ENCODE measurements at regions not wholly inside any gene's neighbourhood (a gene's known extent, or its start where the extent isn't known, plus 50 kb on each side); places are given as distances from the start of the nearest gene placed in this dataset.
"Not testable (repeated sequence)": the region's sequence is repeated elsewhere in the genome, so short reads cannot be mapped to it uniquely, and the experiment has no call there.

GRCh38 chr13:52565324-52565723 lies 76.9 kb upstream of the HNRNPA1L2 start:
- H3K4me2 ChIP-seq; H3K27ac ChIP-seq; DNase-seq (ENCODE audit: low read depth in 1 of 2, low spot score in 1 of 2); POLR2A ChIA-PET; ATAC-seq; H3K4me1 ChIP-seq; H3K9me3 ChIP-seq; CTCF ChIA-PET; H3K4me3 ChIP-seq; FAIRE-seq: not testable (repeated sequence)
- WGBS (ENCODE audit: missing lambda C conversion rate), result 30% methylated on average over 4 of the region's 4 CpGs

DNA sequence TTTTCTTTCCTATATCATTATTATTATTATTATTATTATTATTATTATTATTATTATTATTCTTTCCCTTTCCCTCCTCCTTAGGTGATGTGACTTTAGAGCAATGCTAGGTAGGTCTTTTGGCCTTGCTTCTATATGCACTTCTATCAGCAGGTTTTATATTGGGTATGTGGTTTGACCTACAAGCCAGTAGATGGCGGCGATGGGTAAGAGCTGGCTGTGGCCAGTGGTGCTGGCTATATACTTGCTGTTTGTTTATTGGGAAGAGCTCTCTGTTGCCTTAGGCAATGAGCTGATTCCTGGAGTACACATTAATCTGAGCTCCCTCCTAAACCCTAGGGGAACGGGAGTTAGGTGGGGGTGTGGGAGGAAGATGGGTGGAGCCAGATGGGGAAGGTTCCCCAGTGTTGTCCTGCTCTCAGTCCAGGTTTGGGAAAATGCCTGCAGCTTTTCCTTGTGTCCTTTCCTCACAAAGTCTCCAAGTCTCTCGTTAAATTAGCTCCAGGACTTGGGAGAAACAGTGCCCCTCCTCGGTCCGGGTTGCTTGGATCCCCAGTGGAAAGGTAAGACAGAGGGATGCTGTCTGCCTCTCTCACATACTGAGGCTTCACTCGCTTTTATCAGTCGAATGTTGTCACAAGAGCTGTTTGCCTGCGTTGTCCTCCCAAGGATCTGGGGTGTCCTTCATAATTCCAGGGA lies 72.2 kb upstream of the HNRNPA1L2 start:
- ATAC-seq, result peak; percentile 94
- H3K9me3 ChIP-seq, FAIRE-seq, H3K4me3 ChIP-seq, H3K27ac ChIP-seq, H3K4me1 ChIP-seq, H3K4me2 ChIP-seq: not testable (repeated sequence)
- peak in 1 of 2 experiments; percentile 10 for DNase-seq (ENCODE audit: low read depth in 1 of 2, low spot score in 1 of 2)
- WGBS (ENCODE audit: missing lambda C conversion rate), result 0% methylated on average over 3 of the region's 9 CpGs
- POLR2A ChIA-PET, result interaction anchor here (0.7 kb wide), 1 partner anchor 47 kb away, joined by 4 read pairs; no protein-coding TSS in a partner anchor
- CTCF ChIA-PET, result interaction anchor here (0.7 kb wide), 1 partner anchor 398 kb away, joined by 3 read pairs; no protein-coding TSS in a partner anchor

DNA sequence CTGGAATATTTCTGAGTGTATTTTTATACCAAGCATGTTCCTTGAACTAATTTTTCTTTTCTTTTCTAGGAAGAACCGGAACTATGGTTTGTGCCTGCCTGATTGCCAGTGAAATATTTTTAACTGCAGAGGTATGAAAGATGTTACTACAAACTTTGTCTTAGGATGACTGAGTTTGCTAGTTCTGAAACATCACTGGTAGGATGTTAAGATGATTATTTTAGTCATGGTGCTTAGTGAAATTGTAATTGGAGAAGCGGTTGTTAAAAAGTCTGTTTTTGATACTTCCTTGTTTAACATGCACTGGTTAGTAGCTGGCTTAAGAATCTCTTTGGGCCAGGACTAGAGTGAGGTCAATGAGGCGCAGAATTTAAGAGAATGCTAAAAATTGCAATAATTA lies 71.1 kb upstream of the HNRNPA1L2 start:
- WGBS (ENCODE audit: missing lambda C conversion rate), result 81% methylated on average over 3 of the region's 3 CpGs
- H3K27ac ChIP-seq; POLR2A ChIA-PET; FAIRE-seq; H3K9me3 ChIP-seq; H3K4me2 ChIP-seq; H3K4me3 ChIP-seq; ATAC-seq; DNase-seq (ENCODE audit: low read depth in 1 of 2, low spot score in 1 of 2); CTCF ChIA-PET; H3K4me1 ChIP-seq: not testable (repeated sequence)

DNA sequence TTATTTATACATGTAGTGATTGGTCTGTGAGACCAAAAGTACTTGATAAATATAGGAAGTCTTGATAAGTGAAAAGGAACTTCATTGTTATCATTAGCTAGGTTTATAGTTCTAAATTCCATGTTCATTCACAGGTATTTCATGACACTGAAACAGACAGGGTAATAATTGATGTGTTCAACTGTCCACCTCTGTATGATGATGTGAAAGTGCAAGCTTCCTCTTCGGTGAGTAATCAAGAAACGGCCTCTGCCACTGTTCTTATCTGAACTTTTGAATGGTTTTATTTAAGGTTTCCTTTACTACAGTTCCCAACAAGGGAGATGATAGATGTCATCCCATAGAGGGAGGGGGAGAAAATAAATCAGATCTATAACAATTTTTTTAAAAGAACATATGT lies 59.3 kb upstream of the HNRNPA1L2 start:
- WGBS (ENCODE audit: missing lambda C conversion rate), result 18% methylated on average over 2 of the region's 2 CpGs
- H3K27ac ChIP-seq; H3K4me3 ChIP-seq; POLR2A ChIA-PET; H3K4me2 ChIP-seq; CTCF ChIA-PET; H3K4me1 ChIP-seq; H3K9me3 ChIP-seq; ATAC-seq; FAIRE-seq; DNase-seq (ENCODE audit: low read depth in 1 of 2, low spot score in 1 of 2): not testable (repeated sequence)
